Naive thymus-derived CD4-positive, alpha-beta T cell (primary cell): ENCODE measurements at regions not wholly inside any gene's neighbourhood (a gene's known extent, or its start where the extent isn't known, plus 50 kb on each side); places are given as distances from the start of the nearest gene placed in this dataset.

ENCODE experiments used
- ATAC-seq: fragments of 150-1000 bp; cut with Tn5 transposase; 2 replicates; pipeline ENCODE4 v1.10.0; 2021; ENCODE audit warnings: mild to moderate bottlenecking, moderate library complexity
- CTCF ChIA-PET: fragments of 350-600 bp; sonication (Branson Sonifier 250); formaldehyde crosslinking; loops from one replicate; lab custom pipeline; 2021; ENCODE audit warnings: antibody characterized with exemption; lab: Charles Lee
- POLR2A ChIA-PET: fragments of 350-600 bp; sonication (Branson Sonifier 250); formaldehyde crosslinking; loops from one replicate; lab custom pipeline; 2021; ENCODE audit warnings: antibody characterized with exemption, inconsistent platforms; lab: Charles Lee
- DNase-seq, 9 donors: peaks; one replicate each; pipeline versions ENCODE4 v3.0.0 to v3.0.0-alpha.2; 2020 to 2022; ENCODE audit warnings: mixed read lengths in 1 of 9
- H3K27ac ChIP-seq: one replicate; pipeline ENCODE4 v1.7.0; 2013; ENCODE audit warnings: mild to moderate bottlenecking, low read depth, low read length, moderate library complexity
- H3K27me3 ChIP-seq, 2 donors: one replicate each; pipeline ENCODE4 v1.7.0; 2013; ENCODE audit warnings: low read length in 2 of 2, mild to moderate bottlenecking in 2 of 2, moderate library complexity in 2 of 2; ENCODE audit not compliant: control insufficient read depth in 2 of 2, insufficient read depth in 2 of 2
- H3K36me3 ChIP-seq, 3 experiments: 1 replicate in 2 of 3; 2 replicates in 1 of 3; pipeline ENCODE4 v1.7.0; 2013; ENCODE audit warnings: low read length in 3 of 3, mild to moderate bottlenecking in 3 of 3, moderate library complexity in 1 of 3; ENCODE audit not compliant: insufficient read depth in 3 of 3, control insufficient read depth in 2 of 3
- H3K4me1 ChIP-seq, 2 donors: one replicate each; pipeline ENCODE4 v1.7.0; 2013; ENCODE audit warnings: low read length in 2 of 2, mild to moderate bottlenecking in 2 of 2, moderate library complexity in 1 of 2; ENCODE audit not compliant: control insufficient read depth in 2 of 2, insufficient read depth in 2 of 2
- H3K4me3 ChIP-seq: 2 replicates; pipeline ENCODE4 v1.7.0; 2013; ENCODE audit warnings: mild to moderate bottlenecking, low read length
- H3K9me3 ChIP-seq, 3 experiments: 1 replicate in 2 of 3; 2 replicates in 1 of 3; pipeline ENCODE4 v1.7.0; 2013; ENCODE audit warnings: low read length in 3 of 3; ENCODE audit not compliant: control insufficient read depth in 2 of 3
- H3K27ac Mint-ChIP-seq, 9 donors: one replicate each; pipeline ENCODE4 v1.8.0; 2020 to 2022; ENCODE audit warnings: mixed read lengths in 9 of 9, mild to moderate bottlenecking in 8 of 9, moderate library complexity in 5 of 9, inconsistent platforms in 2 of 9
- H3K27me3 Mint-ChIP-seq, 5 donors: one replicate each; pipeline ENCODE4 v1.8.0; 2021 to 2022; ENCODE audit warnings: mixed read lengths in 5 of 5, mild to moderate bottlenecking in 1 of 5
- H3K36me3 Mint-ChIP-seq, 5 donors: one replicate each; pipeline ENCODE4 v1.8.0; 2020 to 2022; ENCODE audit warnings: mixed read lengths in 5 of 5, mild to moderate bottlenecking in 3 of 5, inconsistent platforms in 1 of 5
- H3K4me1 Mint-ChIP-seq, 7 donors: one replicate each; pipeline ENCODE4 v1.8.0; 2020 to 2022; ENCODE audit warnings: mixed read lengths in 7 of 7, mild to moderate bottlenecking in 3 of 7, inconsistent platforms in 1 of 7
- H3K4me3 Mint-ChIP-seq, 10 donors: one replicate each; pipeline ENCODE4 v1.8.0; 2020 to 2022; ENCODE audit warnings: mild to moderate bottlenecking in 10 of 10, mixed read lengths in 10 of 10, moderate library complexity in 6 of 10, inconsistent platforms in 2 of 10
- H3K9me3 Mint-ChIP-seq, 11 donors: one replicate each; pipeline ENCODE4 v1.8.0; 2020 to 2022; ENCODE audit warnings: mixed read lengths in 11 of 11, mild to moderate bottlenecking in 4 of 11, inconsistent platforms in 1 of 11, moderate library complexity in 1 of 11
- intact Hi-C, 2 donors: fragments of 100-400 bp; cut with micrococcal nuclease; formaldehyde crosslinking; loops; one replicate each; pipeline ENCODE4 v1.15.1; 2023

DNA sequence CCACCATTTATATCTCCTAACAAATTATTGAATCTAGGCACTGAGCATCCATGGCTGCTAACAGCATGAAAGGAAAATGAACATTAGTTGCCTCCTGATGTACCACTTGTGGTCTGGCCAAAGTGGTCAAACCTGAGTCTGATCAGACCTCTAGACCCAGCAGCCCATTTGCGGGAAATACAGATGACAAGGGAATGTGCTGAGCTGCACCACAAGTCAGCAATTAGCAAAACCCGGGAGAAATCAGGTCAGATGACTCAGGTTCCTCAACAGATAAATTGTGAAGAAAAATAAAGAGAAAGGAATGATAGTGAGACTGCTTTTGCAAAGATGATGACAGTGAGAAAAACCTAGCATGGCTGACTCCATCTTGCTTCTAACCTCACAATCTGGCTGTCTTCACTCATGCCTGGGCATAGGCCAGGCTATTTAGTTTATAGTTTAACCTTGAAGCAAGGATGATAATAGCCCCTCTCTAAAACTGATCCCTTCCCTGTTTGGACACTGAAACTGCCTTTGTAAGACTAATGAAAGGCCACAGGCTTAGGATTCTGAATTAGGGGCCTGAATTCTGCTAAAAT, 142.7 kb upstream of the ASIC2 start:
- intact Hi-C loops: no loop called here
- H3K4me3 ChIP-seq: no peak overlapping the region
- no peaks in the 10 kb centered on the region for H3K36me3 ChIP-seq
- no peaks in the 10 kb centered on the region for H3K36me3 Mint-ChIP-seq
- peaks cover 0 to 6% (median 1%) of the 10 kb centered on the region in 11 donors for H3K9me3 Mint-ChIP-seq
- no peak overlapping the region for H3K27ac Mint-ChIP-seq
- H3K27me3 ChIP-seq: no peaks in the 10 kb centered on the region
- no peaks in the 10 kb centered on the region for H3K9me3 ChIP-seq
- peaks cover 0 to 2% (median 0%) of the 10 kb centered on the region in 7 donors for H3K4me1 Mint-ChIP-seq
- POLR2A ChIA-PET: no interaction called here
- ATAC-seq (no peak), DNase-seq (no peak)
- H3K4me3 Mint-ChIP-seq: no peak overlapping the region
- CTCF ChIA-PET: no interaction called here
- H3K27ac ChIP-seq: no peak overlapping the region
- H3K27me3 Mint-ChIP-seq: peaks cover 0 to 4% (median under 1%) of the 10 kb centered on the region in 5 donors
- H3K4me1 ChIP-seq: no peaks in the 10 kb centered on the region

DNA sequence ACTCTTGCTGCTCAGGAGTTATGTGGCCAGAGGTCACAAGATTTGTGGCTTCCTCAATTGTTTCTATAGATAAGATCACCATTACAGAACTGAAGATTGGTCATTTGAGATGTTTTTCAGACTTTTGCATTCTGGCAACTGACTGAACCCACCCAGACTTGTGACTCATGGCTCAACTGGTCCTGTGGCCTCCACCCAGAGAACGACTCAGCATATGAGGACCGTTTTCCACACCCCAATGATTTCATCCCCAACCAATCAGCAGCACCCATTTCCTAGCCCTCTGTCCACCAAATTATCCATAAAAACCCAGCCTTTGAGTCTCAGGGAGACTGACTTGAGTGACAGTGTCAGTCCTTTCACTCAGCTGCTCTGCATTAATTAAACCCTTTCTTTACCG, 143.2 kb upstream of the ASIC2 start:
- Histone ChIP-seq H3K27ac (no peak overlapping the region), H3K4me3 (no peak overlapping the region), H3K36me3 (no peaks in the 10 kb centered on the region), H3K27me3 (no peaks in the 10 kb centered on the region), H3K4me1 (no peaks in the 10 kb centered on the region), H3K9me3 (no peaks in the 10 kb centered on the region)
- H3K4me1 Mint-ChIP-seq: peaks cover 0 to 2% (median 0%) of the 10 kb centered on the region in 7 donors
- no peak overlapping the region for H3K4me3 Mint-ChIP-seq
- ATAC-seq: no peak
- peaks cover 0 to 5% (median 0%) of the 10 kb centered on the region in 5 donors for H3K27me3 Mint-ChIP-seq
- H3K27ac Mint-ChIP-seq: no peak overlapping the region
- ChIA-PET POLR2A (no interaction called here), CTCF (no interaction called here)
- H3K9me3 Mint-ChIP-seq: peaks cover 0 to 6% (median 1%) of the 10 kb centered on the region in 11 donors
- intact Hi-C loops: no loop called here
- DNase-seq: no peak
- H3K36me3 Mint-ChIP-seq: no peaks in the 10 kb centered on the region

DNA sequence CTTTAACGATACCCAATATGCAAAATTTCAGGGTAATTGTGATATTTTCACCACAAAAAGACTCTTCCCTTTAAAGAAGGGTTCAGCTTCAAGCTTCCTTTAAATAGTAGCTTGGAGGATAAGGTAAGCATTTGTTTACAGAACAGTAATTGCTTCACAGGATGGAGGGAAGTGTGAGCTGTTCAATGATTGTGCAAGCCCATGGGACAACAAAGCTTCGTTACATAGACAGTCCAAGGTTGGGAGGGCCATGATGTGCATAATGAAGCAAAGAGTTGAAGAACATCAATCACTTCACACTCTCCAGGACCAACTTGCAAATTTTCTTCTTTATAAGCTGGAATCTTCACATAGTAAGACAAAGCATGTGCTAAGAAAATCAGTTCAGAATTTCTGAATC, 145.0 kb upstream of the ASIC2 start:
- CTCF ChIA-PET: no interaction called here
- Histone ChIP-seq H3K36me3 (no peaks in the 10 kb centered on the region), H3K4me3 (no peak overlapping the region), H3K4me1 (no peaks in the 10 kb centered on the region), H3K9me3 (no peaks in the 10 kb centered on the region), H3K27ac (no peak overlapping the region), H3K27me3 (no peaks in the 10 kb centered on the region)
- H3K4me1 Mint-ChIP-seq: peaks cover 0 to 2% (median 0%) of the 10 kb centered on the region in 7 donors
- DNase-seq: no peak
- peaks cover 0 to 11% (median 8%) of the 10 kb centered on the region in 5 donors for H3K27me3 Mint-ChIP-seq
- intact Hi-C loops: no loop called here
- POLR2A ChIA-PET: no interaction called here
- H3K9me3 Mint-ChIP-seq: peaks cover 1 to 9% (median 3%) of the 10 kb centered on the region in 11 donors
- ATAC-seq: no peak
- no peak overlapping the region for H3K27ac Mint-ChIP-seq
- peaks cover 0 to 2% (median 0%) of the 10 kb centered on the region in 5 donors for H3K36me3 Mint-ChIP-seq
- no peak overlapping the region for H3K4me3 Mint-ChIP-seq

DNA sequence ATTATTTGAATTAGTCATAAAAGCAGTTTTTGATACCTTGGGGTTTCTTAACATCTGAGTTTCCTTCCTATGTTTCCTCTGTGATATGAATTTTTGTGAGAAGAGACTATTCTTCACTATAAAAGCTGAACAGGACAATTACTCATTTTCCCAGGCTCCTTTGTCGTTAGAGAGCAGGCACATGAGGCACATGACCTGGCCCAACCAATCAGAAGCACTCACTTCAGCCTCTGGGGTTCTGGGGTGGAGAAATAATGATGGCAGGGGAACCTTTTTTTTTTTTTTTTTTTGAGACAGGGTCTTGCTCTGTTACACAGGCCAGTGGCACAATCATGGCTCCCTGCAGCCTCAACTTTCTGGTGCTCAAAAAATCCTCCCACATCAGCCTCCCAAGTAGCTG, 145.5 kb upstream of the ASIC2 start:
- Mint-ChIP-seq H3K4me3 (no peak overlapping the region), H3K9me3 (peaks cover 0 to 10% (median 4%) of the 10 kb centered on the region in 11 donors), H3K36me3 (peaks cover 0 to 3% (median 0%) of the 10 kb centered on the region in 5 donors), H3K27me3 (peaks cover 0 to 12% (median 8%) of the 10 kb centered on the region in 5 donors), H3K4me1 (peaks cover 0 to 2% (median 0%) of the 10 kb centered on the region in 7 donors), H3K27ac (no peak overlapping the region)
- ChIA-PET POLR2A (no interaction called here), CTCF (no interaction called here)
- Histone ChIP-seq H3K36me3 (no peaks in the 10 kb centered on the region), H3K27ac (no peak overlapping the region), H3K4me3 (no peak overlapping the region), H3K27me3 (no peaks in the 10 kb centered on the region), H3K4me1 (no peaks in the 10 kb centered on the region), H3K9me3 (no peaks in the 10 kb centered on the region)
- DNase-seq (no peak), ATAC-seq (no peak)
- intact Hi-C loops: no loop called here

DNA sequence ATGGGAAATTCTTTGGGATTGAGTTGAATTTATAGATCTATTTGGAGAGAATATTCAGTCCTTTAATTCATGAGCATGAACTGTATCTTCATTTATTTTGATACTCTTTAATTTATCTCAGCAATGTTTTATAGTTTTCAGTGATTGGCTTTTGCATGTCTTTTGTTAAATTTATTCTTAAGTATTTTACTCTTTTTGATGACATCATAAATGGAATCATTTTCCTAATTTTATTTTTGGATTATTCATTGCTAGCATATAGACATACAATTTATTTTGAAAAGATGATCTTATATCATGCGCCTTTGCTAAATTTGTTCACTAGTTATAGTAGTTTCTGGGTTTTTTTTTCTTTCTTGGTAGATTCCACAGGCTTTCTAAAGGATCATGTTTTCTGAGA, 149.2 kb upstream of the ASIC2 start:
- ChIA-PET POLR2A (no interaction called here), CTCF (no interaction called here)
- Mint-ChIP-seq H3K9me3 (peaks cover 0 to 15% (median 7%) of the 10 kb centered on the region in 11 donors), H3K4me3 (no peak overlapping the region), H3K36me3 (peaks cover 0 to 3% (median 0%) of the 10 kb centered on the region in 5 donors), H3K27ac (no peak overlapping the region), H3K27me3 (peaks cover 0 to 12% (median 8%) of the 10 kb centered on the region in 5 donors), H3K4me1 (peaks cover 0 to 2% (median 0%) of the 10 kb centered on the region in 7 donors)
- H3K4me1 ChIP-seq: no peaks in the 10 kb centered on the region
- intact Hi-C loops: no loop called here
- no peak overlapping the region for H3K4me3 ChIP-seq
- no peak for ATAC-seq
- H3K27me3 ChIP-seq: no peaks in the 10 kb centered on the region
- H3K9me3 ChIP-seq: no peaks in the 10 kb centered on the region
- H3K36me3 ChIP-seq: no peaks in the 10 kb centered on the region
- no peak for DNase-seq
- H3K27ac ChIP-seq: no peak overlapping the region

DNA sequence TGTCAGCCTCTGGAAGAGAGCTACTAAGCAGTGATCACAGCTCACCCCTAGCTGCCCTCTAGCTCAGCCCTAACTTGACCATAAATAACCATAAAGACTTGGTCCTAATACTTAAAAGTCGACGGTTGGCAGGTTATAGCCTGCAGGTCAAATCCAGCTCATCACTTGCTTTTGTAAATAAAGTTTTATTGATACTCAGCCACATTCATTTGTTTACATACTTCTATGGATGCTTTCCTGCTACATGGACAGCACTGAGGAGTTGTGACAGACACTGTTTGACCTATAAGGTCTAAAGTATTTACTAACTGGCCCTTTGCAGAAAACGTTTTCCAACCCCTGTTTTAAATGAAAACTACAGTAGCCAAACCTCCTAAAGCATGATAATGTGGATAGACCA, 151.6 kb upstream of the ASIC2 start:
- H3K9me3 Mint-ChIP-seq: peaks cover 0 to 31% (median 7%) of the 10 kb centered on the region in 11 donors
- POLR2A ChIA-PET: no interaction called here
- H3K4me3 ChIP-seq: no peak overlapping the region
- H3K9me3 ChIP-seq: no peaks in the 10 kb centered on the region
- no peak overlapping the region for H3K27ac Mint-ChIP-seq
- no peaks in the 10 kb centered on the region for H3K4me1 Mint-ChIP-seq
- H3K27me3 Mint-ChIP-seq: peaks cover 0 to 9% (median 8%) of the 10 kb centered on the region in 5 donors
- no peak for DNase-seq
- no peaks in the 10 kb centered on the region for H3K36me3 ChIP-seq
- H3K4me3 Mint-ChIP-seq: no peak overlapping the region
- H3K36me3 Mint-ChIP-seq: peaks cover 0 to 3% (median 0%) of the 10 kb centered on the region in 5 donors
- H3K27ac ChIP-seq: no peak overlapping the region
- no peaks in the 10 kb centered on the region for H3K4me1 ChIP-seq
- CTCF ChIA-PET: no interaction called here
- intact Hi-C loops: no loop called here
- no peak for ATAC-seq
- H3K27me3 ChIP-seq: no peaks in the 10 kb centered on the region

DNA sequence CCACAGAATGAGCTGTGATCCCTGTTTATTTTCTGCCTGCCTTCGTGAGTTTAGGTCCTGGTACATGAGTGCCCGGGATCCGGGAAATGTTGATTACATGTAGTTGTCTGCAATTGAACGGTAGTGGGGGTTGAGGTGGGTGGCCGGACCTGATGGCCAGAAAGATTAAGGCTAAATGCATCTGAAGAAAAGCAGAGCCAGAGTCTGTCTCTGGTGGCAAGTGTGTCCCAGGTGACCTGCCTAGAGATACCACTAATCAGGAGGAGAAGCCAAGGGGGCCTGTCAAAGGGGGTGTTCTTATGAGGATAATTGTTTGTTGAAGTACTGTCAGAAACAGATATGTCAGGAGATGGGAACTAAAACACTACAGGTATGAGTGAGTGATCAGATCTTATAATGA, 154.0 kb upstream of the ASIC2 start:
- Histone ChIP-seq H3K27me3 (no peaks in the 10 kb centered on the region), H3K36me3 (no peaks in the 10 kb centered on the region), H3K4me1 (no peaks in the 10 kb centered on the region), H3K9me3 (no peaks in the 10 kb centered on the region), H3K27ac (no peak overlapping the region), H3K4me3 (no peak overlapping the region)
- Mint-ChIP-seq H3K36me3 (peaks cover 0 to 3% (median 0%) of the 10 kb centered on the region in 5 donors), H3K27ac (no peak overlapping the region), H3K4me3 (no peak overlapping the region), H3K9me3 (peaks cover 2 to 31% (median 8%) of the 10 kb centered on the region in 11 donors), H3K27me3 (peaks cover 0 to 16% (median 13%) of the 10 kb centered on the region in 5 donors), H3K4me1 (no peaks in the 10 kb centered on the region)
- no peak for ATAC-seq
- DNase-seq: no peak
- POLR2A ChIA-PET: no interaction called here
- CTCF ChIA-PET: no interaction called here
- intact Hi-C loops: no loop called here
